Breast epithelium (tissue), 4 donors: ENCODE measurements at regions not wholly inside any gene's neighbourhood (a gene's known extent, or its start where the extent isn't known, plus 50 kb on each side); places are given as distances from the start of the nearest gene placed in this dataset.

Experiments used
- DNase-seq, 2 donors: peaks; one replicate each; pipeline ENCODE4 v3.0.0-alpha.2; 2019; ENCODE audit warnings: low spot score in 2 of 2
- H3K27ac ChIP-seq, 2 donors: fragments of 200-600 bp; sonication (generic) in 1 of 2; one replicate each; pipeline ENCODE4 v1.5.1; 2016 to 2019; ENCODE audit warnings: mild to moderate bottlenecking in 1 of 2
- H3K27me3 ChIP-seq, 2 donors: fragments of 200-600 bp; sonication (generic) in 1 of 2; one replicate each; pipeline versions ENCODE4 v1.5.1 to v1.6.0; 2017 to 2019; ENCODE audit warnings: control low read depth in 1 of 2, mild to moderate bottlenecking in 1 of 2
- H3K36me3 ChIP-seq: fragments of 200-600 bp; one replicate; pipeline ENCODE4 v1.5.1; 2019
- H3K4me1 ChIP-seq, 2 donors: fragments of 200-600 bp; sonication (generic); one replicate each; pipeline ENCODE4 v1.5.1; 2016 to 2019; ENCODE audit warnings: control low read depth in 1 of 2
- H3K4me3 ChIP-seq, 3 donors: fragments of 200-600 bp; sonication (generic); 1 replicate in 2 of 3; 2 replicates in 1 of 3; pipeline ENCODE4 v1.5.1; 2016 to 2019; ENCODE audit warnings: mild to moderate bottlenecking in 3 of 3, moderate library complexity in 2 of 3
- H3K9me3 ChIP-seq, 2 donors: fragments of 200-600 bp; sonication (generic) in 1 of 2; one replicate each; pipeline ENCODE4 v1.5.1; 2016 to 2019; ENCODE audit warnings: control low read depth in 1 of 2
- POLR2A ChIP-seq: fragments of 450-650 bp; IDR thresholded peaks from one replicate; pipeline ENCODE4 v1.6.1; 2016; ENCODE audit warnings: antibody characterized with exemption, mild to moderate bottlenecking, moderate library complexity
- POLR2AphosphoS5 ChIP-seq, 3 donors: sonication (generic); formaldehyde crosslinking; IDR thresholded peaks; one replicate each; pipeline ENCODE4 v1.6.1; 2017; ENCODE audit warnings: antibody characterized with exemption in 3 of 3
- intact Hi-C: fragments of 100-400 bp; cut with DNase I; formaldehyde crosslinking; loops from one replicate; pipeline ENCODE4 v1.15.1; 2023; ENCODE audit warnings: low total_unique reads
- TF ChIP-seq, protein P1 (sequence below), 3 donors: fragments of 450-650 bp; IDR thresholded peaks; one replicate each; pipeline ENCODE4 v1.5.1; 2016 to 2017; ENCODE audit warnings: antibody characterized with exemption in 3 of 3, mild to moderate bottlenecking in 3 of 3, moderate library complexity in 3 of 3

- Histone ChIP-seq H3K4me3 (no peak overlapping the region), H3K27ac (no peak overlapping the region), H3K27me3 (peaks cover 0 to 9% of the 10 kb centered on the region in 2 donors), H3K9me3 (no peaks in the 10 kb centered on the region), H3K36me3 (no peaks in the 10 kb centered on the region), H3K4me1 (no peaks in the 10 kb centered on the region)
- intact Hi-C loops, result no loop called here
- no peak for DNase-seq
- TF ChIP-seq POLR2A, result no peak
- no peak for TF ChIP-seq POLR2AphosphoS5 (IDR thresholded peaks at IDR 0.05)
- TF ChIP-seq, protein P1, sequence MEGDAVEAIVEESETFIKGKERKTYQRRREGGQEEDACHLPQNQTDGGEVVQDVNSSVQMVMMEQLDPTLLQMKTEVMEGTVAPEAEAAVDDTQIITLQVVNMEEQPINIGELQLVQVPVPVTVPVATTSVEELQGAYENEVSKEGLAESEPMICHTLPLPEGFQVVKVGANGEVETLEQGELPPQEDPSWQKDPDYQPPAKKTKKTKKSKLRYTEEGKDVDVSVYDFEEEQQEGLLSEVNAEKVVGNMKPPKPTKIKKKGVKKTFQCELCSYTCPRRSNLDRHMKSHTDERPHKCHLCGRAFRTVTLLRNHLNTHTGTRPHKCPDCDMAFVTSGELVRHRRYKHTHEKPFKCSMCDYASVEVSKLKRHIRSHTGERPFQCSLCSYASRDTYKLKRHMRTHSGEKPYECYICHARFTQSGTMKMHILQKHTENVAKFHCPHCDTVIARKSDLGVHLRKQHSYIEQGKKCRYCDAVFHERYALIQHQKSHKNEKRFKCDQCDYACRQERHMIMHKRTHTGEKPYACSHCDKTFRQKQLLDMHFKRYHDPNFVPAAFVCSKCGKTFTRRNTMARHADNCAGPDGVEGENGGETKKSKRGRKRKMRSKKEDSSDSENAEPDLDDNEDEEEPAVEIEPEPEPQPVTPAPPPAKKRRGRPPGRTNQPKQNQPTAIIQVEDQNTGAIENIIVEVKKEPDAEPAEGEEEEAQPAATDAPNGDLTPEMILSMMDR (IDR thresholded peaks at IDR 0.05), result no peak
These were observed 568.8 kb upstream of the ZFHX3 start for GRCh38 chr16:73616770-73617169.

DNA sequence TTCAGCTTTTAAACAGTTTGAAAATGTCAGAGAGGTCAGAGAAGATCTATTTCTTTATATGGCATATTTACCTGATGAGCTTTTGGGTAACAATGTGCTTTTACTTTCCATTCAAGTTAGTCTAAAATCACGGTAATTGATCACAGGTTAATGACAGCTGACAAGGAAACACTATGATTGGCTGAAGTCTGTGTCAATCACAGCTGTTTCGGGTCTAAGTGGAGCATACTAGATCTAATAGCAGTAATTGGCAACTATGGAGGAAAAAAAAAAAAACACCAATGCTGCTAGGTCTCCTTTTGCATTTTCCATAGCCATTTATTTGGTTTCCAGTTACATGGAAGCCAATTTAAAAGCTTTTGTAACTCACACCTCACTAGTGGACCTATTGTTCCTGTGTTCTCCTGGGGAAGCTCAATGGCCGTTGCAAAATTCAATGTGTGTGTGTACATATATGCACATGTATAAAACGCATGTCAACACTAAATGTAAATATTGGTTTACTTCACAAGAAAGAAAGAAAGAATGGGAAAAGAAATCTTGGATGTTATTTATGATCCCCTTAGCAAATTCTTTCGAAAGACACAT is 568.3 kb upstream of the ZFHX3 start:
- peaks cover 0 to 9% of the 10 kb centered on the region in 2 donors for H3K27me3 ChIP-seq
- H3K27ac ChIP-seq, result no peak overlapping the region
- no peak overlapping the region for H3K4me3 ChIP-seq
- intact Hi-C loops, result no loop called here
- H3K4me1 ChIP-seq, result no peaks in the 10 kb centered on the region
- TF ChIP-seq POLR2AphosphoS5 (IDR thresholded peaks at IDR 0.05) (no peak), POLR2A (no peak)
- TF ChIP-seq, protein P1 (IDR thresholded peaks at IDR 0.05), result no peak
- no peaks in the 10 kb centered on the region for H3K9me3 ChIP-seq
- DNase-seq, result no peak
- no peaks in the 10 kb centered on the region for H3K36me3 ChIP-seq

DNA sequence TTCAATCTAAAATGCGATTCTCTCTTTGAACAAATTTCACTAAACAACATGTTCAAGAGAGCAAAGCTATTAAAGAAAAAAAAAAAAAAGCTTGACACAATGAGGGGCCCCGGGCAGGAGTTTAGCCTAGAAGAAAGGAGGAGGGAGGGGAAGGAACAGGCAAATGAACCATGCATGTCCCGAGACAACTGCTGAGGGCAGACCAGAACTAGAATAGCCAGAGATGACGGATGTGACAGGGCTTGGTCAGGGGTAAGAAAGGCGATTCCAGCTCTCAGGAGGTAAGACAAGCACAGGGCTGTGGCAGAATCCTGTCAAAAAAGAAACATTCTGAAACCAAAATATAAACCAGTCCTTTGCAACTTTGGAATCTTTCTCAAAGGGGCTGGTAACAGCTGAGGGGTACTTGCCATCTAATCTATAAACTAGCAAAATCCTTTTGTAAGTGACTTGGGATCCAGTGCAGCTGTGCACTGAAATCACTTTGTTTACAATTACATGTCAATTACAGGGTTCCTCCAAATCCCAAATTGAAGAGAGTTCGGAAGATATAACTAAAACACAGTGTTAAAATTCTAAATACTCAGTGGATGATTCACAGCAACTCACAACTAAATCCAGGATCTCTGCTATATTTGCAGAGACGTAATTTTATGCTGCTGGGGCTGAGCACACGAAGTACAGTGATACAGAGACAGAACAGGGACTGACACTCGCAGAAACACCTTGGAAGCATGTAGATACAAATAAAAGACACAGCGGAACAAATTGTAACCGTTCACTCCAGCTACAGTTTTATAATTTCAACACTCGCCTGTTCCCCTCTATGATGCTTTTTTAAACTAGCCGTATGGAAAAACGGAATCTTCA is 567.4 kb upstream of the ZFHX3 start:
- Histone ChIP-seq H3K27ac (no peak overlapping the region), H3K4me3 (no peak overlapping the region), H3K27me3 (peaks cover 0 to 9% of the 10 kb centered on the region in 2 donors), H3K36me3 (no peaks in the 10 kb centered on the region), H3K9me3 (no peaks in the 10 kb centered on the region), H3K4me1 (no peaks in the 10 kb centered on the region)
- intact Hi-C loops, result no loop called here
- DNase-seq, result no peak
- TF ChIP-seq POLR2A, result no peak
- TF ChIP-seq POLR2AphosphoS5 (IDR thresholded peaks at IDR 0.05), result no peak
- TF ChIP-seq, protein P1 (IDR thresholded peaks at IDR 0.05), result no peak

DNA sequence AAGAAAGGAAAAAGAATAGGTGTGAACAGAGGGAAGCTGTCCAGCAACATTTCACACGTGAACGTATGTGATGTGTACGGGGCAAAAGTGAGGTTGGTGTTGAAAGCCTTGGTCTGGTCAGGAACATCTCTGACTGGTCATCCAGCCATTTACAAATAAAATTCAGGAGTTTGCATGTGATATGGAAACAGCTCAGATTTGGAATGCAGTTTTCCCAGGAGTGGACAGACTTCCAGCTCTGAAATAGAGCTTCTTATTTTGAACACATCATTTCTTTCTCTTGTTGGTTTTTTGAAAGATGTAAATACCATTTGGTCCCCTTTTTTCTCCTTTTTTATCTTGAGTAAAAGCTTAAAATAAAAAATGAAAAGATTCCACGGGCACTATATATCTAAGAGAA is 566.2 kb upstream of the ZFHX3 start:
- Histone ChIP-seq H3K36me3 (no peaks in the 10 kb centered on the region), H3K27ac (no peak overlapping the region), H3K4me1 (no peaks in the 10 kb centered on the region), H3K4me3 (no peak overlapping the region), H3K9me3 (no peaks in the 10 kb centered on the region), H3K27me3 (peaks cover 0 to 9% of the 10 kb centered on the region in 2 donors)
- intact Hi-C loops, result loop anchor here (5.0 kb wide), 1 partner anchor 352 kb away; no protein-coding TSS in a partner anchor
- TF ChIP-seq POLR2A (no peak), POLR2AphosphoS5 (IDR thresholded peaks at IDR 0.05) (no peak)
- TF ChIP-seq, protein P1 (IDR thresholded peaks at IDR 0.05), result no peak
- no peak for DNase-seq

- peaks cover 0 to 9% of the 10 kb centered on the region in 2 donors for H3K27me3 ChIP-seq
- TF ChIP-seq, protein P1 (IDR thresholded peaks at IDR 0.05), result no peak
- no peak for TF ChIP-seq POLR2AphosphoS5 (IDR thresholded peaks at IDR 0.05)
- no peak for TF ChIP-seq POLR2A
- intact Hi-C loops, result loop anchor here (5.0 kb wide), 1 partner anchor 348 kb away; no protein-coding TSS in a partner anchor
- no peaks in the 10 kb centered on the region for H3K9me3 ChIP-seq
- H3K27ac ChIP-seq, result no peak overlapping the region
- no peaks in the 10 kb centered on the region for H3K4me1 ChIP-seq
- H3K4me3 ChIP-seq, result no peak overlapping the region
- no peak for DNase-seq
- no peaks in the 10 kb centered on the region for H3K36me3 ChIP-seq
These were observed 562.8 kb upstream of the ZFHX3 start for GRCh38 chr16:73610605-73611156.
